ENCODE measurements at regions not wholly inside any gene's neighbourhood (a gene's known extent, or its start where the extent isn't known, plus 50 kb on each side); places are given as distances from the start of the nearest gene placed in this dataset.

- no peak overlapping the region for H2AK5ac ChIP-seq (ENCODE audit: low read depth, low read length)
- no peaks in the 10 kb centered on the region for H3K79me2 ChIP-seq (ENCODE audit: control insufficient read depth in 1 of 2, insufficient read depth in 2 of 2, low read length in 2 of 2)
- H3K23ac ChIP-seq (ENCODE audit: insufficient read length) = no peak overlapping the region
- no peak overlapping the region for H2BK120ac ChIP-seq (replicated peaks; ENCODE audit: low read depth, low read length)
- no peak for FAIRE-seq
- no peak overlapping the region for H4K5ac ChIP-seq (ENCODE audit: insufficient read length, low read depth, low read length)
- no peaks in the 10 kb centered on the region for H4K20me1 ChIP-seq (replicated peaks in 1 of 2; ENCODE audit: control insufficient read depth in 1 of 2, insufficient read depth in 2 of 2, low read length in 2 of 2)
- H3K14ac ChIP-seq (ENCODE audit: insufficient read length) = no peak overlapping the region
- no peaks in the 10 kb centered on the region for H3K36me3 ChIP-seq (ENCODE audit: control insufficient read depth in 2 of 4, insufficient read depth in 4 of 4, low read length in 3 of 4)
- 0 out of 2 replicates have a peak overlapping the region, but pooled peaks have one; percentile 21 for H2AFZ ChIP-seq (ENCODE audit: low read length)
- 94% methylated on average over 3 of the region's 3 CpGs; no CpG with 5 or more reads in 1 of the 2 experiments for WGBS, 2 experiments (ENCODE audit: extremely low coverage in 1 of 2, insufficient coverage in 1 of 2, insufficient read length in 1 of 2, insufficient replicate concordance in 2 of 2, low coverage in 1 of 2, low lambda C conversion rate in 2 of 2, missing lambda C conversion rate in 1 of 2)
- H4K8ac ChIP-seq (ENCODE audit: extremely low read depth, insufficient read depth, low read length) = no peak overlapping the region
- H2BK5ac ChIP-seq (ENCODE audit: low read depth, low read length) = no peak overlapping the region
- H2BK15ac ChIP-seq (ENCODE audit: low read length) = no peak overlapping the region
- DNase-seq (ENCODE audit: low read depth in 1 of 2, low spot score in 2 of 2) = no peak
- H3K4me2 ChIP-seq (ENCODE audit: insufficient read depth in 1 of 2, low read depth in 2 of 2, low read length in 2 of 2) = no peak overlapping the region
- no peak overlapping the region for H3K56ac ChIP-seq (replicated peaks; ENCODE audit: insufficient read length, low read depth, low read length)
- no peaks in the 10 kb centered on the region for H3K79me1 ChIP-seq (ENCODE audit: low read depth, low read length)
- no peak overlapping the region for H2BK20ac ChIP-seq (ENCODE audit: low read length)
- H3K4me3 ChIP-seq (ENCODE audit: extremely low read depth in 1 of 4, insufficient read depth in 2 of 4, low read depth in 3 of 4, low read length in 4 of 4) = no peak overlapping the region
- no peak overlapping the region for H3K9ac ChIP-seq (replicated peaks in 1 of 4; ENCODE audit: extremely low read depth in 1 of 4, low read depth in 3 of 4, low read length in 3 of 4)
- no peaks in the 10 kb centered on the region for H3K9me3 ChIP-seq (ENCODE audit: insufficient read depth in 2 of 2, low read depth in 1 of 2, low read length in 1 of 2)
- H3K18ac ChIP-seq (ENCODE audit: extremely low read depth, low read length) = no peak overlapping the region
- H3K27me3 ChIP-seq (replicated peaks in 1 of 4; ENCODE audit: control insufficient read depth in 3 of 4, extremely low read depth in 1 of 4, insufficient read depth in 3 of 4, low read length in 3 of 4) = no peaks in the 10 kb centered on the region
- no peak overlapping the region for H4K91ac ChIP-seq (replicated peaks; ENCODE audit: insufficient read length, low read length)
- no peak overlapping the region for H3K27ac ChIP-seq (ENCODE audit: low read depth, low read length)
- H3K23me2 ChIP-seq (ENCODE audit: low read depth, low read length) = no peaks in the 10 kb centered on the region
- H3K4ac ChIP-seq (replicated peaks; ENCODE audit: insufficient read length, low read depth, low read length) = no peak overlapping the region
- POLR2A ChIA-PET (ENCODE audit: partially characterized antibody) = no interaction called here
- H2BK12ac ChIP-seq (ENCODE audit: low read depth, low read length) = no peak overlapping the region
- CTCF ChIA-PET (ENCODE audit: partially characterized antibody) = interaction anchor here (0.6 to 0.9 kb wide), 3 partner anchors 12 to 225 kb away, joined by 3 to 4 read pairs (median 3); no protein-coding TSS in a partner anchor
- H3K4me1 ChIP-seq (replicated peaks in 1 of 4; ENCODE audit: control insufficient read depth in 3 of 4, insufficient read depth in 4 of 4, low read length in 3 of 4) = no peaks in the 10 kb centered on the region
- TF ChIP-seq CHD1 (IDR thresholded peaks at IDR 0.05; ENCODE audit: low read depth, low read length) (no peak), KDM5A (IDR thresholded peaks at IDR 0.05; ENCODE audit: low read length) (no peak), CREB1 (IDR thresholded peaks at IDR 0.05) (no peak), RAD21 (IDR thresholded peaks at IDR 0.05 in 1 of 2, conservative IDR thresholded peaks at IDR 0.05 in 1 of 2; ENCODE audit: low read depth in 2 of 2, low read length in 2 of 2) (no peak), CTBP2 (IDR thresholded peaks at IDR 0.05; ENCODE audit: borderline replicate concordance, insufficient read depth, insufficient read length, low read length) (no peak)
Observed at GRCh38 chr12:85693093-85693665, 143.0 kb downstream of the RASSF9 start.
